Duodenal mucosa (tissue), 2 donors: ENCODE measurements at regions not wholly inside any gene's neighbourhood (a gene's known extent, or its start where the extent isn't known, plus 50 kb on each side); places are given as distances from the start of the nearest gene placed in this dataset.

Source experiments
- H3K27ac ChIP-seq: one replicate; pipeline ENCODE4 v1.7.0; 2013; ENCODE audit warnings: low read depth, low read length
- H3K27me3 ChIP-seq, 2 donors: one replicate each; pipeline ENCODE4 v1.7.0; 2013; ENCODE audit warnings: low read length in 2 of 2, control low read depth in 1 of 2; ENCODE audit not compliant: insufficient read depth in 2 of 2, control insufficient read depth in 1 of 2
- H3K36me3 ChIP-seq, 2 donors: one replicate each; pipeline ENCODE4 v1.7.0; 2013; ENCODE audit warnings: low read length in 2 of 2, control low read depth in 1 of 2; ENCODE audit not compliant: insufficient read depth in 2 of 2, control insufficient read depth in 1 of 2
- H3K4me1 ChIP-seq, 2 donors: one replicate each; pipeline ENCODE4 v1.7.0; 2013; ENCODE audit warnings: low read length in 2 of 2, control low read depth in 1 of 2; ENCODE audit not compliant: insufficient read depth in 2 of 2, control insufficient read depth in 1 of 2
- H3K4me3 ChIP-seq, 2 donors: one replicate each; pipeline ENCODE4 v1.7.0; 2013; ENCODE audit warnings: low read length in 2 of 2, low read depth in 1 of 2
- H3K9ac ChIP-seq, 2 donors: one replicate each; pipeline ENCODE4 v1.7.0; 2013; ENCODE audit warnings: low read length in 2 of 2, low read depth in 1 of 2
- H3K9me3 ChIP-seq, 2 donors: one replicate each; pipeline ENCODE4 v1.7.0; 2013; ENCODE audit warnings: low read length in 2 of 2, control low read depth in 1 of 2; ENCODE audit not compliant: control insufficient read depth in 1 of 2

GRCh38 chr10:29203432-29203831, 85.4 kb upstream of the LYZL1 start:
- H3K36me3 ChIP-seq: no peaks in the 10 kb centered on the region
- no peaks in the 10 kb centered on the region for H3K9me3 ChIP-seq
- H3K9ac ChIP-seq: no peak overlapping the region
- H3K4me1 ChIP-seq: no peaks in the 10 kb centered on the region
- H3K27ac ChIP-seq: no peak overlapping the region
- no peaks in the 10 kb centered on the region for H3K27me3 ChIP-seq
- H3K4me3 ChIP-seq: no peak overlapping the region

- no peaks in the 10 kb centered on the region for H3K9me3 ChIP-seq
- no peak overlapping the region for H3K4me3 ChIP-seq
- no peaks in the 10 kb centered on the region for H3K36me3 ChIP-seq
- H3K27me3 ChIP-seq: no peaks in the 10 kb centered on the region
- no peak overlapping the region for H3K27ac ChIP-seq
- no peak overlapping the region for H3K9ac ChIP-seq
- H3K4me1 ChIP-seq: no peaks in the 10 kb centered on the region
Observed at GRCh38 chr10:29204070-29204800, 84.6 kb upstream of the LYZL1 start.

- Histone ChIP-seq H3K27me3 (no peaks in the 10 kb centered on the region), H3K9me3 (no peaks in the 10 kb centered on the region), H3K9ac (no peak overlapping the region), H3K27ac (no peak overlapping the region), H3K4me3 (no peak overlapping the region), H3K36me3 (no peaks in the 10 kb centered on the region), H3K4me1 (no peaks in the 10 kb centered on the region)
Observed at GRCh38 chr10:29205787-29206186, 83.1 kb upstream of the LYZL1 start.

- Histone ChIP-seq H3K9me3 (no peaks in the 10 kb centered on the region), H3K4me3 (no peak overlapping the region), H3K36me3 (no peaks in the 10 kb centered on the region), H3K27me3 (no peaks in the 10 kb centered on the region), H3K4me1 (no peaks in the 10 kb centered on the region), H3K9ac (no peak overlapping the region), H3K27ac (no peak overlapping the region)
Observed at GRCh38 chr10:29208845-29209244, 80.0 kb upstream of the LYZL1 start.

GRCh38 chr10:29209830-29210229, 79.0 kb upstream of the LYZL1 start:
- Histone ChIP-seq H3K36me3 (no peaks in the 10 kb centered on the region), H3K9me3 (no peaks in the 10 kb centered on the region), H3K9ac (no peak overlapping the region), H3K4me1 (no peaks in the 10 kb centered on the region), H3K27ac (no peak overlapping the region), H3K4me3 (no peak overlapping the region), H3K27me3 (no peaks in the 10 kb centered on the region)

GRCh38 chr10:29210266-29210868, 78.5 kb upstream of the LYZL1 start:
- no peak overlapping the region for H3K27ac ChIP-seq
- no peaks in the 10 kb centered on the region for H3K4me1 ChIP-seq
- H3K9me3 ChIP-seq: no peaks in the 10 kb centered on the region
- H3K9ac ChIP-seq: no peak overlapping the region
- no peak overlapping the region for H3K4me3 ChIP-seq
- no peaks in the 10 kb centered on the region for H3K36me3 ChIP-seq
- H3K27me3 ChIP-seq: no peaks in the 10 kb centered on the region

GRCh38 chr10:29212597-29212996, 76.3 kb upstream of the LYZL1 start:
- H3K4me1 ChIP-seq: no peaks in the 10 kb centered on the region
- H3K27ac ChIP-seq: no peak overlapping the region
- no peaks in the 10 kb centered on the region for H3K9me3 ChIP-seq
- H3K27me3 ChIP-seq: no peaks in the 10 kb centered on the region
- no peaks in the 10 kb centered on the region for H3K36me3 ChIP-seq
- no peak overlapping the region for H3K4me3 ChIP-seq
- no peak overlapping the region for H3K9ac ChIP-seq

- Histone ChIP-seq H3K36me3 (no peaks in the 10 kb centered on the region), H3K9me3 (no peaks in the 10 kb centered on the region), H3K9ac (no peak overlapping the region), H3K4me1 (no peaks in the 10 kb centered on the region), H3K4me3 (no peak overlapping the region), H3K27ac (no peak overlapping the region), H3K27me3 (no peaks in the 10 kb centered on the region)
Observed at GRCh38 chr10:29214551-29214950, 74.3 kb upstream of the LYZL1 start.

GRCh38 chr10:29217292-29217738, 71.6 kb upstream of the LYZL1 start:
- H3K27me3 ChIP-seq: no peaks in the 10 kb centered on the region
- H3K4me1 ChIP-seq: no peaks in the 10 kb centered on the region
- no peak overlapping the region for H3K27ac ChIP-seq
- no peaks in the 10 kb centered on the region for H3K9me3 ChIP-seq
- H3K36me3 ChIP-seq: no peaks in the 10 kb centered on the region
- H3K4me3 ChIP-seq: no peak overlapping the region
- no peak overlapping the region for H3K9ac ChIP-seq

GRCh38 chr10:29223326-29223725, 65.5 kb upstream of the LYZL1 start:
- H3K27me3 ChIP-seq: peaks cover 0 to 3% of the 10 kb centered on the region in 2 donors
- no peaks in the 10 kb centered on the region for H3K9me3 ChIP-seq
- no peaks in the 10 kb centered on the region for H3K36me3 ChIP-seq
- no peak overlapping the region for H3K9ac ChIP-seq
- H3K4me1 ChIP-seq: no peaks in the 10 kb centered on the region
- no peak overlapping the region for H3K27ac ChIP-seq
- no peak overlapping the region for H3K4me3 ChIP-seq
